CD14-positive monocyte (primary cell): ENCODE measurements at regions not wholly inside any gene's neighbourhood (a gene's known extent, or its start where the extent isn't known, plus 50 kb on each side); places are given as distances from the start of the nearest gene placed in this dataset.
A peak's percentile ranks its signal among the peaks of the same experiment; 100 is the strongest.

Source experiments
- DNase-seq, 3 donors: peaks; one replicate each; pipeline ENCODE4 v3.0.0-alpha.2; 2011 to 2022
- H2AFZ ChIP-seq: 2 replicates; pipeline ENCODE4 v1.6.0; 2012; ENCODE audit warnings: mild to moderate bottlenecking, low read depth, low read length, inconsistent platforms; ENCODE audit not compliant: insufficient read depth, poor library complexity, severe bottlenecking
- H3K27ac ChIP-seq, 2 donors: 1 replicate in 1 of 2; 2 replicates in 1 of 2; pipeline ENCODE4 v1.5.1; 2012 to 2013; ENCODE audit warnings: low read length in 2 of 2, control low read depth in 1 of 2, inconsistent platforms in 1 of 2, low read depth in 1 of 2, mild to moderate bottlenecking in 1 of 2
- H3K27me3 ChIP-seq, 2 donors: one replicate each; pipeline versions ENCODE4 v1.6.0 to v1.6.1; 2011 to 2013; ENCODE audit warnings: low read length in 2 of 2; ENCODE audit not compliant: control insufficient read depth in 2 of 2, insufficient read depth in 2 of 2
- H3K36me3 ChIP-seq, 2 donors: replicated peaks in 1 of 2; 1 replicate in 1 of 2; 2 replicates in 1 of 2; pipeline versions ENCODE4 v1.5.1 to v1.6.1; 2012 to 2013; ENCODE audit warnings: low read length in 2 of 2, control low read depth in 1 of 2, inconsistent platforms in 1 of 2, mild to moderate bottlenecking in 1 of 2; ENCODE audit not compliant: insufficient read depth in 2 of 2, control insufficient read depth in 1 of 2
- H3K4me1 ChIP-seq, 2 donors: 1 replicate in 1 of 2; 2 replicates in 1 of 2; pipeline versions ENCODE4 v1.5.1 to v1.6.1; 2012 to 2013; ENCODE audit warnings: low read length in 2 of 2, control low read depth in 1 of 2, inconsistent platforms in 1 of 2, mild to moderate bottlenecking in 1 of 2, moderate library complexity in 1 of 2; ENCODE audit not compliant: insufficient read depth in 2 of 2, control insufficient read depth in 1 of 2
- H3K4me2 ChIP-seq: replicated peaks from 2 replicates; pipeline ENCODE3; 2012; ENCODE audit warnings: low read length, moderate library complexity, mild to moderate bottlenecking; ENCODE audit not compliant: poor library complexity, severe bottlenecking; ENCODE audit errors: extremely low read depth
- H3K4me3 ChIP-seq, 3 experiments: fragments of 200-600 bp in 1 of 3; sonication (generic) in 1 of 3; replicated peaks in 1 of 3; 1 replicate in 2 of 3; 2 replicates in 1 of 3; pipeline ENCODE4 v1.5.1; 2011 to 2013; ENCODE audit warnings: low read length in 3 of 3, mild to moderate bottlenecking in 3 of 3, control low read depth in 2 of 3, low read depth in 2 of 3, inconsistent platforms in 1 of 3, moderate library complexity in 1 of 3
- H3K79me2 ChIP-seq: 2 replicates; pipeline ENCODE4 v1.6.0; 2012; ENCODE audit warnings: mild to moderate bottlenecking, control low read depth, inconsistent platforms, low read length, moderate library complexity; ENCODE audit not compliant: insufficient read depth
- H3K9ac ChIP-seq: 2 replicates; pipeline ENCODE4 v1.6.0; 2017; ENCODE audit warnings: low read length, mild to moderate bottlenecking; ENCODE audit not compliant: insufficient read depth, poor library complexity, severe bottlenecking
- H3K9me3 ChIP-seq, 2 donors: replicated peaks in 1 of 2; 1 replicate in 1 of 2; 2 replicates in 1 of 2; pipeline versions ENCODE4 v1.5.1 to v1.6.1; 2012 to 2013; ENCODE audit warnings: low read length in 2 of 2, control low read depth in 1 of 2; ENCODE audit not compliant: control insufficient read depth in 1 of 2, insufficient read depth in 1 of 2
- H4K20me1 ChIP-seq: 2 replicates; pipeline ENCODE4 v1.6.0; 2012; ENCODE audit warnings: mild to moderate bottlenecking, low read length, control low read depth, moderate library complexity; ENCODE audit not compliant: insufficient read depth
- H3K27ac Mint-ChIP-seq, 7 donors: one replicate each; pipeline ENCODE4 v1.8.0; 2020; ENCODE audit warnings: mild to moderate bottlenecking in 7 of 7, mixed read lengths in 7 of 7, moderate library complexity in 6 of 7, inconsistent platforms in 2 of 7
- H3K27me3 Mint-ChIP-seq, 3 donors: one replicate each; pipeline ENCODE4 v1.8.0; 2021 to 2022; ENCODE audit warnings: low read depth in 3 of 3, mild to moderate bottlenecking in 3 of 3, mixed read lengths in 3 of 3, moderate library complexity in 3 of 3, inconsistent platforms in 1 of 3
- H3K36me3 Mint-ChIP-seq, 2 donors: one replicate each; pipeline ENCODE4 v1.8.0; 2020; ENCODE audit warnings: mixed read lengths in 2 of 2, inconsistent platforms in 1 of 2, mild to moderate bottlenecking in 1 of 2
- H3K4me1 Mint-ChIP-seq: one replicate; pipeline ENCODE4 v1.8.0; 2020; ENCODE audit warnings: mild to moderate bottlenecking, mixed read lengths
- H3K4me3 Mint-ChIP-seq, 2 donors: one replicate each; pipeline ENCODE4 v1.8.0; 2020; ENCODE audit warnings: mild to moderate bottlenecking in 2 of 2, mixed read lengths in 2 of 2, moderate library complexity in 1 of 2
- H3K9me3 Mint-ChIP-seq, 7 donors: one replicate each; pipeline ENCODE4 v1.8.0; 2020 to 2022; ENCODE audit warnings: mixed read lengths in 7 of 7, mild to moderate bottlenecking in 6 of 7, moderate library complexity in 6 of 7, inconsistent platforms in 2 of 7
- WGBS: methylation state at CpG from one replicate; pipeline ENCODE4 v1.1.5; 2013; ENCODE audit warnings: missing lambda C conversion rate; ENCODE audit not compliant: insufficient coverage; 5-methylcytosine and 5-hydroxymethylcytosine counted together
- intact Hi-C, 2 donors: fragments of 100-400 bp; cut with micrococcal nuclease; formaldehyde crosslinking; loops; one replicate each; pipeline versions ENCODE4 v1.15.0 to v1.15.1; 2023
- TF ChIP-seq, protein P1 (sequence below): fragments of 200-600 bp; IDR thresholded peaks from one replicate; pipeline ENCODE4 v1.8.0; 2022; ENCODE audit warnings: antibody characterized with exemption, mild to moderate bottlenecking

DNA sequence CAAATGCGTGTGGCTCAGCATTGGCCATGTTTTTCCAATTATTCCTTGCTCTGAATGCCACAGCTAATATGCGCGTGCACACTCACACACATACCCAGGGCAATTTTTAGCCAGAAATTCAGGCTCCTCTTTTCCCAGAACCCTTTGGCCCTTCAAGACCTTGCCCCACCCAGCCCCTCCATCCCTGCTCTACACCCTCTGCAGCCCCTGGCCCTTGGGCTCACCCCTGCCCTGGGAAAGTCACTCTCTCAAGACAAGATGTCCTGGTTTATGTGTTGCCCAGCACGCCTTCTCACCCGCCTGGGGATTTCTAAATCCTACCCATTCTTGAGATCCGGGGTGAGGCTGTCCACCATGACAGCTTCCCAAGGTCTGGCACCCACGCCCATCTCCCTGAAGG, 319.7 kb downstream of the CYP26B1 start:
- no peak overlapping the region for H2AFZ ChIP-seq
- intact Hi-C loops, result no loop called here
- H3K27me3 ChIP-seq, result peaks cover 0 to 5% of the 10 kb centered on the region in 2 donors
- peaks cover 0 to 7% (median 6%) of the 10 kb centered on the region in 7 donors for H3K9me3 Mint-ChIP-seq
- H3K27me3 Mint-ChIP-seq, result peaks cover 0 to 8% (median 2%) of the 10 kb centered on the region in 3 donors
- H3K4me1 Mint-ChIP-seq, result no peaks in the 10 kb centered on the region
- H3K79me2 ChIP-seq, result no peaks in the 10 kb centered on the region
- DNase-seq, result no peak
- TF ChIP-seq, protein P1, sequence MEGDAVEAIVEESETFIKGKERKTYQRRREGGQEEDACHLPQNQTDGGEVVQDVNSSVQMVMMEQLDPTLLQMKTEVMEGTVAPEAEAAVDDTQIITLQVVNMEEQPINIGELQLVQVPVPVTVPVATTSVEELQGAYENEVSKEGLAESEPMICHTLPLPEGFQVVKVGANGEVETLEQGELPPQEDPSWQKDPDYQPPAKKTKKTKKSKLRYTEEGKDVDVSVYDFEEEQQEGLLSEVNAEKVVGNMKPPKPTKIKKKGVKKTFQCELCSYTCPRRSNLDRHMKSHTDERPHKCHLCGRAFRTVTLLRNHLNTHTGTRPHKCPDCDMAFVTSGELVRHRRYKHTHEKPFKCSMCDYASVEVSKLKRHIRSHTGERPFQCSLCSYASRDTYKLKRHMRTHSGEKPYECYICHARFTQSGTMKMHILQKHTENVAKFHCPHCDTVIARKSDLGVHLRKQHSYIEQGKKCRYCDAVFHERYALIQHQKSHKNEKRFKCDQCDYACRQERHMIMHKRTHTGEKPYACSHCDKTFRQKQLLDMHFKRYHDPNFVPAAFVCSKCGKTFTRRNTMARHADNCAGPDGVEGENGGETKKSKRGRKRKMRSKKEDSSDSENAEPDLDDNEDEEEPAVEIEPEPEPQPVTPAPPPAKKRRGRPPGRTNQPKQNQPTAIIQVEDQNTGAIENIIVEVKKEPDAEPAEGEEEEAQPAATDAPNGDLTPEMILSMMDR, result no peak
- H3K36me3 Mint-ChIP-seq, result no peaks in the 10 kb centered on the region
- peak overlapping the region in 1 of 7 donors; percentile 46 for H3K27ac Mint-ChIP-seq
- H3K4me1 ChIP-seq, result no peaks in the 10 kb centered on the region
- H3K4me3 ChIP-seq, result no peak overlapping the region
- 90% methylated on average over 5 of the region's 7 CpGs for WGBS
- no peak overlapping the region for H3K4me2 ChIP-seq
- no peaks in the 10 kb centered on the region for H3K9me3 ChIP-seq
- no peaks in the 10 kb centered on the region for H3K36me3 ChIP-seq
- H4K20me1 ChIP-seq, result no peaks in the 10 kb centered on the region
- no peak overlapping the region for H3K9ac ChIP-seq
- H3K4me3 Mint-ChIP-seq, result no peak overlapping the region
- no peak overlapping the region for H3K27ac ChIP-seq

DNA sequence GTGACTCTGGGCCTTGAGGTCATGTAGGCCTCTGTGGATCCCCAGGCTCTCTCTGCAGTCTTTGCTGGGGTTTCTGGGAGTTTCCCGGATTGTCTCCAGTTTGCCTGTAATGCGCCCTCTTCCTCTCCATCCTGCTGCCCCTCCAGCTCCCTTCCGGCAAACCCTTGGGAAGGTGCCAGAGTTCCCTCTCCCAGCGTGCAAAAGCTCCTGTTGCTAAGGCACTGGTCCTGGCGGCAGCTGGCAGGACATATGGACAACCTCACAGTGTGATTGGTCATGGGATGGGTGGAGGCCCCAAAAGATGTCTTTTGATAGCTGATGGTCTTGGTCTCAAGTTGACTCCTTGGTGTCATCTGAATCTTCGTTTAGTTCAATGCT, 320.1 kb downstream of the CYP26B1 start:
- Histone ChIP-seq H3K4me2 (no peak overlapping the region), H3K9me3 (no peaks in the 10 kb centered on the region), H4K20me1 (no peaks in the 10 kb centered on the region), H3K9ac (no peak overlapping the region), H3K36me3 (no peaks in the 10 kb centered on the region), H3K79me2 (no peaks in the 10 kb centered on the region), H2AFZ (no peak overlapping the region), H3K27me3 (peaks cover 0 to 5% of the 10 kb centered on the region in 2 donors), H3K4me3 (no peak overlapping the region), H3K27ac (no peak overlapping the region), H3K4me1 (no peaks in the 10 kb centered on the region)
- no peak for DNase-seq
- peaks cover 0 to 7% (median 6%) of the 10 kb centered on the region in 7 donors for H3K9me3 Mint-ChIP-seq
- no peak overlapping the region for H3K27ac Mint-ChIP-seq
- peaks cover 0 to 10% (median 2%) of the 10 kb centered on the region in 3 donors for H3K27me3 Mint-ChIP-seq
- TF ChIP-seq, protein P1, result no peak
- H3K4me3 Mint-ChIP-seq, result no peak overlapping the region
- H3K36me3 Mint-ChIP-seq, result no peaks in the 10 kb centered on the region
- no peaks in the 10 kb centered on the region for H3K4me1 Mint-ChIP-seq
- intact Hi-C loops, result no loop called here
- 100% methylated on average over 3 of the region's 6 CpGs for WGBS
